HG03103 (cell line): ENCODE measurements at regions not wholly inside any gene's neighbourhood (a gene's known extent, or its start where the extent isn't known, plus 50 kb on each side); places are given as distances from the start of the nearest gene placed in this dataset.
"Not testable (repeated sequence)": the region's sequence is repeated elsewhere in the genome, so short reads cannot be mapped to it uniquely, and the experiment has no call there.

Source experiments
- ATAC-seq: cut with Tn5 transposase; IDR thresholded peaks from one replicate; pipeline ENCODE4 v1.9.1; 2021; ENCODE audit warnings: low read depth; ENCODE audit not compliant: unreplicated experiment

DNA sequence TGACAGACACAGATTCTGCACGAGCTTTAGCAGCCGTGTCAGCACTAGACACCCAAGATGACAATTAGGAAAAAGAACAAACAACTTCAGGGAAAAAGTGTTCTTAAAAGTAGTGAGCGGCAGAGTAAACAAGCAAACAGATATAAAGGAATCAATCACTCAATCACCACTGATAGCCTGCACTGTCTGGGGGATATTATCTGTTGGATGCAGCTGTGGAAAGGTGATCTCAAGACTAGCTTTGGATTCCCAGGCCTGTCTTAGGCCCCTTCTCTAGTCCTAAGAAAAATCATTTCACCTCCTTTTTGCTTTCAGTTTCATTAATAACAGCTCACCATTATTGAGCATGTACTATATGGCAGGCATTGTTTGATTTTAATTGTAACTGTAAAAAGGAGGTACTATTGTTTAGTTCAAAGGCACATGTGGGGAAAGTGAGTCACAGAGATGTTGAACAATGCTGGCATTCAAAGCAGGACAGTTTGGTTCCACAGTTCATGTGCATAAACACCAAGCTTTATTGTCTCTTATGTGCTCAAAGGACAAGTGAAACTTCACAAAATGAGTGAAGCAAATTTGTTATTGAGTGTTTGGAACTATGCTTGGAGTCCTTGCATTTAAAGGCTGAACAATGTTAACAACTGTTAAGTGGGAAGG, 147.3 kb upstream of the TCF4 start:
- ATAC-seq: no peak

DNA sequence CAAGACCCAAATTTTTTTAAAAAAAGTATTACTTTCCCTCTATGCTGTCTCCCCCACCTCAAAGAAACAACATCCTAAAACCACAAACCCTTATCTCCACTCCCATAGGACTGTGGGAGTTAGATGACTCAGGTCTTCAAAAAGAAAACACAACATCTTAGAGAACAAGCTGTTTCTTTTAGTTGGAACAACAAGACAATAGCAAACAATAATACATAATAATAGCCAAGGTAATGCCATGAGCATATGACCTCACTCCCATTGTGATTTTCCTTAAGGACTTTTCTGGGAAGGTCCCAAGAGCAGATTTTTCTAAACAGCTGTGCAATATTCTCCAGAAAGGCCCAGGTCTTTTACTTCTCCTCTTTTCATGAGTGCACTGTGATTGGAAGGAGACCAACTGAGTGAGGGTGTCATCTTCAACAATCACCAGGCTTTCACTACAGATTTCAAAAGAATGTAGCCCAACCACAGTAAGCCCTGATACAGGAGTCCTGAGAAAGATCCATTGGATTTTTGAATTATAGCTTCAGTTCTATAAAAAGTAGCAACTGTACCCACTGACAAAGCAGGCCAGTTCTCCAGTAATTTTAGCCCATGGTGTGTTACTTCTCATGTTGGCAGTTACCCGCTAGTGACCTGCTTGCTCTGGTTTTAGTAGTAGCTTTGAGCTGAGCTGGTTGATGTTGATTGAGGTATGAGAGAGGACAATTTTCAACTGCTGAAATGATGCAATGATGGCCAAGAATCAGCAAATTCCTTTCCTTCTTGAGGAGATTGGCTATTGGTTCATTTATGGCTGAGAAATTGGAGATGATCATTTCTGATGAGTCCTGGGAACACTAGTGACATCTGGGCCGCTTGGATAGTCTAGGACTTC, 144.5 kb upstream of the TCF4 start:
- ATAC-seq: no peak

DNA sequence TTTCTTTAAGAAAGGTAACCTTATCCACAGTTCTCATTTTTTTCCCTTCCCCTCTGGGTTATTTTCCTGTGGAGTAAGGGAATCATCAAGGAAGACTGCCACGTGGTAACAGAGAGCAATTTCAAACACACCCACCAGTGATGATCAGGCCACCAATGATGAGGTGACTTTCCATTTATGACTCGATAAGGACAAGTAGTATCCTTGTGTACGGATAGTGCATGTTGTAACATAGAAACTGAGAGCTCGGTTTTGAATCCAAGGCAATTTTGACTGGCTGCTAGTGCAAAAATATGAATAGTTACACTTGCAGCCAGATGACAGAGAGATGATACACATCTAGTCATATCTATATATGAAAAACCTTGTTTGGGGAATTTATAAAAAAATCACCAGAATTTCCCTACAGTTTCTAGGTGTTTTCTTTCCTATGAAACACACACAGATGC, 143.6 kb upstream of the TCF4 start:
- no peak for ATAC-seq

DNA sequence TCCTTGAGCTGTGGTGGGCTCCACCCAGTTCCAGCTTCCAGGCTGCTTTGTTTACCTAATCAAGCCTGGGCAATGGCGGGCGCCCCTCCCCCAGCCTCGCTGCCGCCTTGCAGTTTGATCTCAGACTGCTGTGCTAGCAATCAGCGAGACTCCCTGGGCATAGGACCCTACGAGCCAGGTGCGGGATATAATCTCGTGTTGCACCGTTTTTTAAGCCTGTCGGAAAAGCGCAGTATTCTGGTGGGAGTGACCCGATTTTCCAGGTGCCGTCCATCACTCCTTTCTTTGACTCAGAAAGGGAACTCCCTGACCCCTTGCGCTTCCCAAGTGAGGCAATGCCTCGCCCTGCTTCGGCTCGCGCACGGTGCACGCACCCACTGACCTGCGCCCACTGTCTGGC, 133.0 kb upstream of the TCF4 start:
- ATAC-seq: not testable (repeated sequence)

DNA sequence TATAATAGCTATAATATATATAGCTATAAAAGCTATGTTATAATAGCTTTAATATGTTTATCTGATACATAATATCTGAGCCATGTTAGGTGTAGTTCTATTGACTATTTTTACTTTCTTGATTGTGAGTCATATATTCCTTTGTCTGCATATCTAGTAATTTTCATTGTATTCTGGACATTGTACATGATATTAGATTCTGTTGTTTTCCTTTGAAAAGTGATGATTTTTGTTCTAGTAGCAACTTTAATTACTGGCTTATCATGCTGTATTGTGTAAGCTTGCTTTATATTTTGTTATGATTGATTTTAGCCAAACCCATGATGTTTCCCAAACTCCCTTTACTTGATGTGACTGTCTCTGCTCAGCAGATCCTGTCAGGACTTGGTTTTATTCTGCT, 125.7 kb upstream of the TCF4 start:
- no peak for ATAC-seq

DNA sequence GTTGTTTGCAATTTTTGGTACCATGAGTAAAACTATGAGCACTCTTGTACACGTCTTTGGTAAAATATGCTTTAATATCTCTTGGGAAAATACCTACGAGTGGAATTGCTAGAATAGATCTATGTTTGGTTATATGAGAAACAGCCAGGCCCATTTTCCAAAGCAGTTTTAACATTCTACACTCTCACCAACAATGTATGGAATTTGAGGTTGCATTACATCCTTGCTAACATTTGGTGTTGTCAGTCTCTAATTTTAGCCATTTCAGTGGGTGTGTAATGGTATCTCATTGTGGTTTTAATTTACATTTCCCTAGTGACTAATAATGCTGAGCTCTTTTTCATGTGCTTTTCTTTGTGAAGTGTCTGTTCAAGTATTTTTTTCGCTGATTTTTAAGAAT, 118.9 kb upstream of the TCF4 start:
- no peak for ATAC-seq

DNA sequence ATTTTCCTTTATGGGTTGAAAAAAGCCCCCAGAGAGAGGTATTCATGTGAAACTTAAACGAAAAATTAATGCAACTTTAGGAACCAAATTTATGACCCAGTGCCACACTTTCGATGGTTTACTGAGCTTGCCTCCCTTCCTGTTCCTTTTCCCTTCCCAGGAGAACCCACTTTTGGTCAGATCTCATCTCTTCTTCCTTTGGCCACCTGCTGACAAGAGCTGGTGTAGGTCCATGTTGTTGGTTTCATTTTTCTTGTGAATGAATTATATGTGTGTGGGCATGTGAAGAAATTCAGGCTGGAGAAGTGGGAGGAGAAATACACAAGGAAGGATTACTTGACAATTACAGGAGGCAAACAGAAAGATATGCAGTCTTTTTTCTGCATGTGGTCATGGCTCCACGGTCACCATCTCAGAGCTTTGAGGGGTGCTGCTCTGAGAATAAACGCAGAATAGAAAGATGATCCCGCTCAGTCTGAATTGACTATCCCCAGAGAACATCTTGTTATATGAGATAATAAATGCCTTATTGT, 111.3 kb upstream of the TCF4 start:
- no peak for ATAC-seq

DNA sequence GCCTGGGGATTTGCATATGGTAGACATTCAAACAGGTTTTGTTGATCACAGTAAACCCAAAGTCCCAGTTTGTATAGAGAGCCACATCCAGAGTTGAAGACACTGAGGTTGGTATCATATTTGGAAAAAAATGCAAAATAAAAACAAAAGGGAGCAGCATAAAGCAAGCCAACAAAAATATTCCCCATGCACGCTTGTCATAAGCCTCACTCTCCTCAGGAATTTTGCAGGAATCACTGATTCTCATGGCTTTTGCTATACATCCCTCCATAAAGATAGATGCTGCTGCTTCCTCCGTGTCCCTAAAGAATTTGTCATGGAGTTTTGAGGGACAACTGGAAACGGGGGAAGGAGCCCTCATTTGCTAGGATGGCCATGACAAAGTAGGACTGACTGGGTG, 108.8 kb upstream of the TCF4 start:
- no peak for ATAC-seq

DNA sequence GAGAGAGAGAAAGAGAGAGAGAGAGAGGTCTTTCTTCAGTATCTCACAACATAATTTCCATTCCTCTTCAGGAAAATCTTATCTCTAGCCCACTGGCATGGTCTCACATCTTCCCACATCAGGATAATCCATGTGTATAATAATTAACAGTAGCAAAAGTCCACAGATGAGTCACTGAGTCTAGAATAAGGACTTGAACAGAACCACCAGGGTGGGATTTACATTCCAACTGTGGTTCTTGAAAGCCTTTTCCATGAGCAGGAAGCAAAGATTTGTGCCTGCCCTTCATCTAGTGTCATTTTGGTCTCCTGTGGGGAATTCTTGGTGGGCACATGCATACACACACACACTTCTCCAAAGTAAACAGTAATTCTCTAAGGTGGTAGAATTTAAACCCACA, 107.1 kb upstream of the TCF4 start:
- ATAC-seq: no peak

DNA sequence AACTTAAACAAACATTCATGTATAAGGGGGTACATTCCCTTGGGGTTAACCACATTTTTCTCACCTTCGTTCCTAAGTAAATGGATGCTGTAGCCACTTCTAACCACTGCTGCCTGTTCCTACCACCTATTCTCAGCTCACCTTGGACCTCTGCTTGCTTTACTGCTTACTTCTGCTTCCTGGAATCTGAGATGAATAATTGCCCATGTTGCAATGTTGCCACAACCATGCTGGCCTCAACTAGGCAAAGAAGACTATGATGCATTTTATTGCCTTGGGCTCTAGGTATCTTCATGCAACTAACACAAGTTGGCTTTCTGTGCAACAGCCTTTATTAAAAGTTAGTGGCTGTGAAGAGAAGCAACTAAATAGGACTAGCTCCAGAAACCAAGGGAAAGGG, 106.3 kb upstream of the TCF4 start:
- no peak for ATAC-seq

DNA sequence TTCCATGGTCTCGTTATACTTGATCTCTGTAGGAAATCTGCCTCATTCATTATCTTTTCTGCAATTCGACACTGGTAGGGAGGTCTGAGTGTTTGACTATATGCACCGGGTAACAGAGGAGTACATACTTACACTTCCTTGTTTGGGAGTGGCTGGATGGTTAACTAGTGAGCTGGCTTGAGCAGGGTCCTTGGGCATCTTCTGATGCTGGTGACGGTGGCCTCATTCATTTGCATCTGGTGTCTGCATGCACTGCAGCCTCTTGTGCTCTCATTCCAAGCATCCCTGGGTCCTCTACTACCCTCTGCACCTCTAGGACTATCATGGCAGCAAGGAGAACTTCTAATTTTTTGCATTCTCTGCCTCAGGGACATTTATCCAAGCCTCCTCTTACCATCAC, 100.0 kb upstream of the TCF4 start:
- no peak for ATAC-seq

DNA sequence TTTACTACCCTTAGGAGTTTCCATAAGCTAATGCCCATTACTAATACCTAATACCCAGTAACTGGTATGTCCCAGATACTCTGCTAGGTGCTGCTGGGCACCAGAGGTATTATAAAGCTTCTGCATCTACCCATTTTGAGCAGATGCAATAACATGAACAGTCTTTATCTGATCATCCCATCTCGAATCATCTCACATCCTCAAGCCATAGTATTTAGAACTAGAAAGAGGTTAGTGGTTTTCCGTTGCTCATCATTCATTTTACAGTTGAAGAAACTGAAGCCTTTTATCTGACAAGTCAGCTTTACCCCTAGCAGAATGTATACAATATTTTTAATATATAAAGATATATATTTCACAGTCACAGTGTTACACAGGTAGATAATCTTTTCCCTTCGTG, 99.1 kb upstream of the TCF4 start:
- ATAC-seq: no peak

DNA sequence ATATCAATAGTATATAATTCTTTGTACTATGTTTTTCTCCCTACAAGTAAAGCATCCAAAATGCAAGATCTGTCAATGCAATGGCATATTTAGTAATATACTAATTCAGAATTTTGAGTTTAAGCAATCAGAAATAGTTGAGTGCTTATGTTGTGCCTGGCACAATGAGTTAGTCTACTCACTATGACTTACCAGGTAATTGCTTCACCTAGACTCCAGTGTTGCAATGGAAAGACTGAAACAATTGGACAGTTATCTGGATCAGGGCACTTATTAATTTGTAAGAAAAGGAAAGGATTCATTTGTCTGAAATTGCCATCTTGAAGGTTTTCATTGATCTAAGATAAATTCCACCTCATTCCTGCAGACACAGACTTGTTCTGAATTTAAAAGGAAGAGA, 97.6 kb upstream of the TCF4 start:
- no peak for ATAC-seq

DNA sequence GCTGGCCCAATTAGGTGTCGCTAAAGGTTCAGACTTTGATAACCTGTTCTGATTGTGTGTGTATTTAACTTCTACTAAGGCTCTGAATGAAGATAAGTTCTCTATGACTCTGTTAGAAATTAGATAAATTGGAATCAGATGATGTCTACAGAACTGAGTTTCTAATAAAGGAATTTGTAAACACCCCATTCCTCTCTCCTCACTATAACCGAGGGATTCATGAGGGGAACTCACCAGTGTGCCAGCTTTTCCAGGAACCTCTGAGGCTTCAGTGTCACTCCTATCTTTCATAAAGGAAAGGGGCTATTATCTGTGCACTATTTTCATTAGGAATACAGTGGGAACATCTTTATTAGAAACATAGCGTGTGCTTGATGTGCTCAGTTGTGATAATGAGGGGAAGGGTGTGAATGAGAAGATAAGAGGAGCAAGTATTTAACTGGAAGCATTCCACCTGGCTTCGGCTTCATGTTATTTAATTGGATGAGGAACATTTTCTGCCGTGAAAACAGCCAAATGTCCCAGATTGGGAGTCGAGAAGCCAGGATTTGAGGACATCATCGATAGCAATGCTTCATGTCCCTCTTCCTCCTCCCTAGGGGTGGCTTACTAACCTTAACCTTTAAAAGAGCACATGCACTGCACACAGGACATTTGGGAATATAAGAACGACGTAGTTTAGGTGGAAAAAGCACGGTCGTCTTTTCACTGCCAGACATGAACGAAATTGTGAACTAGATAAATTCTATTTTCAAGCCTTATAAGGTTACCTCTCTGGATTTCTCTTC, 84.8 kb upstream of the TCF4 start:
- ATAC-seq: no peak

DNA sequence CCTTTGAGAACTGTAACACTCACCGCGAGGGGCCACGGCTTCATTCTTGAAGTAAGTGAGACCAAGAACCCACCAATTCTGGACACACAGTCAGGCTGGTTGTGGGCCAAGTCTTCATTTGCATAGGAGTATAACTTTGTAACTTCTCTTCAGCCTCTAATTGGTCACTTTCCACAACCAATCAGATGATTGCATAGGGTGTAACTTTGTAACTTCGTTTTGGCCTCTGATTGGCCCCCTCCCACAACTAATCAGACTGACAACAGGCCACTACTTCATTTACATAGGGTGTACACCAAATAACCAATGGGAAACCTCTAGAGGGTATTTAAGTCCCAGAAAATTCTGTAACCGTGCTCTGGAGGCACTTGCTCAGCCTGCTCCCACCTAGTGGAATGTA, 77.5 kb upstream of the TCF4 start:
- no peak for ATAC-seq

DNA sequence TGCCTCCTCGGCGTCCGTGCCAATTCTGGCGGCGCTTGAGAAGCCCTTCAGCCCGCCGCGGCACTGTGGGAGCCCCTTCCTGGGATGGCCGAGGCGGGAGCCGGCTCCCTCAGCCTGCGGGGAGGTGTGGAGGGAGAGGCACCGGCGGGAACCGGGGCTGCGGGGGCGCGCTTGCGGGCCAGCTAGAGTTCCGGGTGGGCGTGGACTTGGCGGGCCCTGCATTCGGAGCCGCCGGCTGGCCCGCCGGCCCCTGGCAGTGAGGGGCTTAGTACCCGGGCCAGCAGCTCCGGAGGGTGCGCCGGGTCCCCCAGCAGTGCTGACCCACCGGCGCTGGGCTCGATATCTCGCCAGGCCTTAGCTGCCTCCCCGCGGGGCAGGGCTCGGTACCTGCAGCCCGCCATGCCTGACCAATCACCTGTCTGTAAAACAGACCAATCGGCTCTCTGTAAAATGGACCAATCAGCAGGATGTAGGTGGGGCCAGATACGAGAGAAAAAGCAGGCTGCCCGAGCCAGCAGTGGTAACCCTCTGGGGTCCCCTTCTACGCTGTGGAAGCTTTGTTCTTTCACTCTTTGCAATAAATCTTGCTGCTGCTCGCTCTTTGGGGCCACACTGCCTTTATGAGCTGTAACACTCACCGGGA, 76.9 kb upstream of the TCF4 start:
- not testable (repeated sequence) for ATAC-seq

DNA sequence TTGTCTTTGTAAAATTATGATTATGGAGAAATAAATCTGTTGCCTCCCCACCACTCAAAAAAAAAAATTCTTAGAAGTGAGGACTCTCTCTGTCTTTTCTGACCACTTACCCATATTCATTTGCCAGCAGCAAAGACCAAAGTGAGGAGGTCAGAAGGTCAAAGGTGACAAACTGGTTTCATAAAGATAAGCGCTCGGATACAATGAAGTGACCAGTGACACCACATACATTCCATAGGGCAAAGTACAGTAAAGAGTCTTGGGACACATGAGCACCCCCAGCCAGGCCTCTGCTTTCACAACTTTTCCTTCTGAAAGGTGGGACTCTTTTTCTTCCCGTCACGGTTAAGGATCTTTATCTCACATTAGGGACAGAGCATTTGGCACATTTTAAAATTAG, 75.9 kb upstream of the TCF4 start:
- ATAC-seq: no peak

DNA sequence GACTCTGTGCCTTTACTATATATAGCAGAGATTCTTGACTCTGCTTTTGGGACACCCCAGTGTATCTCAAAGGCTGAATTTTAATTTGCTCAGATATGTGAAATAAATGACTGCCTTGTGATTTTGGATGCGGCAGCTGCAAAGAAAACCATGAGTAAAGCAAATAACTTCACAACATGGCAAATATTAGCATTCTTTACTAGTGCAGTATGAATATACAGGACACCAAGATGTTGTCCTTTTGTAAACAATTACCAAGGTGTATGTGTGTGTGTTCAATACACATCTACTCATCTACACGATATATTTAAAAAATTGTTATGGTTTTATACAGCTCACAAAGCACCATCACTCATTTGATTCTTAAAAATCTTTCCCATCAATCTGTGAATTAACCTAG, 70.6 kb upstream of the TCF4 start:
- no peak for ATAC-seq

DNA sequence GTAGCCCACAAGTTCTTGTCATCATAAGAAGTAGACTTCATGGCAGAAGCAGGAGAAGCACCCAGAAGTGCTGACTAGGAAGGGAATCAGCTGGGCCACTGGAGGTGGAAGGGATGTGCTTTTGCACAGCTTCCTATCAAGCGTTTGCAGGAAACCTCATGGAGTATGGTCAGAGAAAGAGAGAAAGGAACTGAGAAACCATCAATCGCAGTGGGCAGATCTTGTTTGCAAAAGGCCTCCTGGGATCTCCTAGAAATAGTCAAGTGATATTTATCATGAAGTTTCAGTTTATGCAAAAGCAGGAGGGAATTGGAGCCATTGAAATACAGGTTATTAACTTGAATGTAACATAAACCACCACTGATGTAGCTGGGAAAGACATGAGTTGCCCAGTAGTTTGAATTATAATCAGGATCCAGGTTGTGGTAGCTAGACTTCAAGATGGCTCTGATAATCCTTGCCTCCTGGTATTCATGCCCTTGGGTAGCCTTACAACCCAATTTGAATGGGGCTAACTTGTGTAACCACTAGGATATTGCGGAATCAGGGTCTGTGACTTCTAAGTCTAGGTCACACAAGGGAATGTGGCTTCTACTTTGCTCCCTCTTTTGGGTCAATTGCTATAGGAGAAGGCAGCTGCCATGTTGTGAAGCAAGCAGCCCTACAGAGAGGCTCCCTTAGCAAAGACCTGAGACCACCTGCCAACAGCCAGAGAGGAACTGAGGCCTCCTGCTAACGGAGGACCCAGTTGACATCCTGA, 69.8 kb upstream of the TCF4 start:
- ATAC-seq: no peak

DNA sequence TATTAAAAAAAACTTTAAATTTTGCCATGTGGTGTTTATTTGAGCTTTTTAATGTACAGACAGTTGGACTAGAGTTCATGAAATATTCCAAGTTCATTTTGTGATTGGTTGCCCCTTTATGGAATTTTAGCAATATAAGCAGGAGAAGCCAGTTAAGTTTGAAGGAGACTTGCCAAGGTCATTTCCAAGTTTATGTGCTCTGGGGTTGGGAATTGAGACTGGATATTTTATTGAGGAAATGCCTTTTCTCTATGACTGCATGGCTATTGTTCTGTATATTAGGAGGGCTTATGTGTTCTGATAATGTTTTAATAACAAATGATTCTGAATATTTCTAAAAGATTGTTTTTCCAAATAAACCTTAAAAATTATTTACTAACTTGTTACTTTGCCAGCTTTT, 67.0 kb upstream of the TCF4 start:
- ATAC-seq: no peak
